ENCODE measurements at regions not wholly inside any gene's neighbourhood (a gene's known extent, or its start where the extent isn't known, plus 50 kb on each side); places are given as distances from the start of the nearest gene placed in this dataset.
A peak's percentile ranks its signal among the peaks of the same experiment; 100 is the strongest.

GRCh38 chr3:147987549-147987948 is 578.4 kb downstream of the ZIC1 start:
- Histone ChIP-seq H3K36me3 (ENCODE audit: control insufficient read depth in 2 of 3, insufficient read depth in 3 of 3, low read length in 3 of 3) (no peaks in the 10 kb centered on the region), H3K4me1 (ENCODE audit: control insufficient read depth in 2 of 3, insufficient read depth in 2 of 3, low read depth in 1 of 3, low read length in 3 of 3) (no peaks in the 10 kb centered on the region), H3K4me3 (ENCODE audit: low read length in 3 of 3) (no peak overlapping the region), H3K9me3 (ENCODE audit: control insufficient read depth in 2 of 3, insufficient read depth in 1 of 3, low read length in 3 of 3) (no peaks in the 10 kb centered on the region), H3K27ac (ENCODE audit: low read depth in 2 of 2, low read length in 2 of 2) (no peak overlapping the region), H3K27me3 (ENCODE audit: control insufficient read depth, insufficient read depth, low read length) (no peaks in the 10 kb centered on the region), H3K9ac (ENCODE audit: low read length in 3 of 3) (no peak overlapping the region)
- FAIRE-seq (no peak), DNase-seq (no peak)
- TF ChIP-seq CTCF (IDR thresholded peaks at IDR 0.05; ENCODE audit: borderline replicate concordance, extremely low read depth, insufficient read depth): no peak
- intact Hi-C loops (cut with DNase I): no loop called here

GRCh38 chr3:147989344-147989743 is 580.2 kb downstream of the ZIC1 start:
- intact Hi-C loops (cut with DNase I): no loop called here
- H3K9me3 ChIP-seq (ENCODE audit: control insufficient read depth in 2 of 3, insufficient read depth in 1 of 3, low read length in 3 of 3): no peaks in the 10 kb centered on the region
- H3K4me1 ChIP-seq (ENCODE audit: control insufficient read depth in 2 of 3, insufficient read depth in 2 of 3, low read depth in 1 of 3, low read length in 3 of 3): no peaks in the 10 kb centered on the region
- no peak overlapping the region for H3K27ac ChIP-seq (ENCODE audit: low read depth in 2 of 2, low read length in 2 of 2)
- no peak for TF ChIP-seq CTCF (IDR thresholded peaks at IDR 0.05; ENCODE audit: borderline replicate concordance, extremely low read depth, insufficient read depth)
- H3K9ac ChIP-seq (ENCODE audit: low read length in 3 of 3): no peak overlapping the region
- no peaks in the 10 kb centered on the region for H3K36me3 ChIP-seq (ENCODE audit: control insufficient read depth in 2 of 3, insufficient read depth in 3 of 3, low read length in 3 of 3)
- H3K4me3 ChIP-seq (ENCODE audit: low read length in 3 of 3): no peak overlapping the region
- no peak for FAIRE-seq
- peak in 1 of 5 donors; percentile 64 for DNase-seq
- no peaks in the 10 kb centered on the region for H3K27me3 ChIP-seq (ENCODE audit: control insufficient read depth, insufficient read depth, low read length)

GRCh38 chr3:148002705-148003205 is 593.6 kb downstream of the ZIC1 start:
- Histone ChIP-seq H3K36me3 (ENCODE audit: control insufficient read depth in 2 of 3, insufficient read depth in 3 of 3, low read length in 3 of 3) (no peaks in the 10 kb centered on the region), H3K27ac (ENCODE audit: low read depth in 2 of 2, low read length in 2 of 2) (no peak overlapping the region), H3K4me1 (ENCODE audit: control insufficient read depth in 2 of 3, insufficient read depth in 2 of 3, low read depth in 1 of 3, low read length in 3 of 3) (no peaks in the 10 kb centered on the region), H3K9ac (ENCODE audit: low read length in 3 of 3) (no peak overlapping the region), H3K9me3 (ENCODE audit: control insufficient read depth in 2 of 3, insufficient read depth in 1 of 3, low read length in 3 of 3) (no peaks in the 10 kb centered on the region), H3K27me3 (ENCODE audit: control insufficient read depth, insufficient read depth, low read length) (no peaks in the 10 kb centered on the region), H3K4me3 (ENCODE audit: low read length in 3 of 3) (no peak overlapping the region)
- FAIRE-seq (no peak), DNase-seq (no peak)
- no peak for TF ChIP-seq CTCF (IDR thresholded peaks at IDR 0.05; ENCODE audit: borderline replicate concordance, extremely low read depth, insufficient read depth)
- intact Hi-C loops (cut with DNase I): no loop called here

GRCh38 chr3:148004331-148004730 is 595.2 kb downstream of the ZIC1 start:
- Histone ChIP-seq H3K9me3 (ENCODE audit: control insufficient read depth in 2 of 3, insufficient read depth in 1 of 3, low read length in 3 of 3) (no peaks in the 10 kb centered on the region), H3K4me1 (ENCODE audit: control insufficient read depth in 2 of 3, insufficient read depth in 2 of 3, low read depth in 1 of 3, low read length in 3 of 3) (no peaks in the 10 kb centered on the region), H3K27me3 (ENCODE audit: control insufficient read depth, insufficient read depth, low read length) (no peaks in the 10 kb centered on the region), H3K9ac (ENCODE audit: low read length in 3 of 3) (no peak overlapping the region), H3K4me3 (ENCODE audit: low read length in 3 of 3) (no peak overlapping the region), H3K27ac (ENCODE audit: low read depth in 2 of 2, low read length in 2 of 2) (no peak overlapping the region), H3K36me3 (ENCODE audit: control insufficient read depth in 2 of 3, insufficient read depth in 3 of 3, low read length in 3 of 3) (no peaks in the 10 kb centered on the region)
- TF ChIP-seq CTCF (IDR thresholded peaks at IDR 0.05; ENCODE audit: borderline replicate concordance, extremely low read depth, insufficient read depth): no peak
- intact Hi-C loops (cut with DNase I): no loop called here
- no peak for FAIRE-seq
- no peak for DNase-seq
